ENCODE measurements at regions not wholly inside any gene's neighbourhood (a gene's known extent, or its start where the extent isn't known, plus 50 kb on each side); places are given as distances from the start of the nearest gene placed in this dataset.

DNA sequence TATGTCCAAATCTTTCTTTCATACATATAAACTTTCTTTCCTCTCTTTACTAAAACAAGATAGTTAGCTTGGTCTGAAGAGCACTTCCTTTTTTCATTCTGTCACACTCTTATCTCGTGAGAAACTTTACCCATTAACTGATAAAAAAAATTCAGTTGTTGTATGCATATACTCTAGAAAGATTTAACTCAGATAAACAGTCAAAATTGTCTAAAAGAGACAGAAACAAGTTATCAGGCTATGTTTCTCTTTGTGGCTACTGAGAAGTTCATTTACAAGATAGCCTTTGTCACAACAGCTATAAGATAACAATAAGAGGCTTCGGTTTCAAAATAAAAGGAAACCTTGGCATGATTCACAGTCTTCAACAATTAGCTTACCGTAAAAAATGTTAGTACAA is 235.7 kb upstream of the ATP10A start:
- Histone ChIP-seq H3K4me1 (no peaks in the 10 kb centered on the region), H3K4me2 (no peak overlapping the region), H3K27ac (no peak overlapping the region), H3K9me3 (no peaks in the 10 kb centered on the region), H3K4me3 (no peak overlapping the region)
- POLR2A ChIA-PET = no interaction called here
- TF ChIP-seq SMC3 (IDR thresholded peaks at IDR 0.05) (no peak), TP53 (CRISPR knock-in tag; IDR thresholded peaks at IDR 0.05) (no peak), FOSL2 (IDR thresholded peaks at IDR 0.05) (no peak), FOSL2 (CRISPR knock-in tag; IDR thresholded peaks at IDR 0.05) (no peak), MYC (IDR thresholded peaks at IDR 0.05; ENCODE audit: borderline replicate concordance, low read length) (no peak), HOXB13 (CRISPR knock-in tag; IDR thresholded peaks at IDR 0.05; ENCODE audit: low read depth) (no peak), KDM5A (IDR thresholded peaks at IDR 0.05) (no peak), JUN (IDR thresholded peaks at IDR 0.05) (no peak), BCL3 (IDR thresholded peaks at IDR 0.05) (no peak), NPAS2 (CRISPR knock-in tag; IDR thresholded peaks at IDR 0.05; ENCODE audit: borderline replicate concordance) (no peak), RFX5 (IDR thresholded peaks at IDR 0.05) (no peak), CBX8 (IDR thresholded peaks at IDR 0.05) (no peak), GATA3 (IDR thresholded peaks at IDR 0.05; ENCODE audit: borderline replicate concordance) (no peak), SREBF2 (IDR thresholded peaks at IDR 0.05) (no peak), KDM1A (IDR thresholded peaks at IDR 0.05; ENCODE audit: low read depth) (no peak), EHMT2 (IDR thresholded peaks at IDR 0.05; ENCODE audit: low read depth) (no peak), HEYL (CRISPR knock-in tag; IDR thresholded peaks at IDR 0.05) (no peak), POLR2AphosphoS2 (conservative IDR thresholded peaks at IDR 0.05; ENCODE audit: low read length) (no peak)
- TF ChIP-seq, protein P1, sequence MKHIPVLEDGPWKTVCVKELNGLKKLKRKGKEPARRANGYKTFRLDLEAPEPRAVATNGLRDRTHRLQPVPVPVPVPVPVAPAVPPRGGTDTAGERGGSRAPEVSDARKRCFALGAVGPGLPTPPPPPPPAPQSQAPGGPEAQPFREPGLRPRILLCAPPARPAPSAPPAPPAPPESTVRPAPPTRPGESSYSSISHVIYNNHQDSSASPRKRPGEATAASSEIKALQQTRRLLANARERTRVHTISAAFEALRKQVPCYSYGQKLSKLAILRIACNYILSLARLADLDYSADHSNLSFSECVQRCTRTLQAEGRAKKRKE (CRISPR knock-in tag; IDR thresholded peaks at IDR 0.05; ENCODE audit: low read depth) = no peak
- CTCF ChIA-PET = no interaction called here
- ATAC-seq = no peak
- WGBS (ENCODE audit: missing lambda C conversion rate) = 14% methylated on average over 3 of the region's 3 CpGs
- FAIRE-seq = no peak
- no peak for DNase-seq (ENCODE audit: low read depth in 1 of 2, low spot score in 1 of 2)

- WGBS (ENCODE audit: missing lambda C conversion rate) = 59% methylated on average over 6 of the region's 6 CpGs
- H3K9me3 ChIP-seq = no peaks in the 10 kb centered on the region
- ATAC-seq = no peak
- no peak for TF ChIP-seq POLR2AphosphoS2 (conservative IDR thresholded peaks at IDR 0.05; ENCODE audit: low read length)
- no peak for TF ChIP-seq EHMT2 (IDR thresholded peaks at IDR 0.05; ENCODE audit: low read depth)
- TF ChIP-seq CBX2 (IDR thresholded peaks at IDR 0.05; ENCODE audit: borderline replicate concordance, low read depth) = no peak
- TF ChIP-seq HEYL (CRISPR knock-in tag; IDR thresholded peaks at IDR 0.05) = no peak
- TF ChIP-seq NPAS2 (CRISPR knock-in tag; IDR thresholded peaks at IDR 0.05; ENCODE audit: borderline replicate concordance) = no peak
- no peak for TF ChIP-seq ESRRA (IDR thresholded peaks at IDR 0.05; ENCODE audit: borderline replicate concordance, low read length)
- TF ChIP-seq HOXB5 (CRISPR knock-in tag; IDR thresholded peaks at IDR 0.05) = no peak
- TF ChIP-seq SREBF2 (IDR thresholded peaks at IDR 0.05) = no peak
- no peak for TF ChIP-seq EP300 (IDR thresholded peaks at IDR 0.05)
- TF ChIP-seq ZNF302 (CRISPR knock-in tag; IDR thresholded peaks at IDR 0.05) = no peak
- TF ChIP-seq POLR2A (IDR thresholded peaks at IDR 0.05; ENCODE audit: low read length) = no peak
- no peak for TF ChIP-seq CHD4 (IDR thresholded peaks at IDR 0.05; ENCODE audit: borderline replicate concordance)
- no peak for TF ChIP-seq BHLHE40 (IDR thresholded peaks at IDR 0.05; ENCODE audit: low read depth, low read length)
- TF ChIP-seq, protein P2, sequence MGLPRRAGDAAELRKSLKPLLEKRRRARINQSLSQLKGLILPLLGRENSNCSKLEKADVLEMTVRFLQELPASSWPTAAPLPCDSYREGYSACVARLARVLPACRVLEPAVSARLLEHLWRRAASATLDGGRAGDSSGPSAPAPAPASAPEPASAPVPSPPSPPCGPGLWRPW (IDR thresholded peaks at IDR 0.05) = no peak
- no peak for DNase-seq (ENCODE audit: low read depth in 1 of 2, low spot score in 1 of 2)
- no peak for FAIRE-seq
- H3K4me3 ChIP-seq = no peak overlapping the region
- POLR2A ChIA-PET = no interaction called here
- no peaks in the 10 kb centered on the region for H3K4me1 ChIP-seq
- H3K4me2 ChIP-seq = no peak overlapping the region
- CTCF ChIA-PET = no interaction called here
- no peak overlapping the region for H3K27ac ChIP-seq
These were observed 234.1 kb upstream of the ATP10A start for GRCh38 chr15:26097216-26097615.

Measured in A549 (cell line).